Epithelial cell of proximal tubule (primary cell): ENCODE measurements at regions not wholly inside any gene's neighbourhood (a gene's known extent, or its start where the extent isn't known, plus 50 kb on each side); places are given as distances from the start of the nearest gene placed in this dataset.
A peak's percentile ranks its signal among the peaks of the same experiment; 100 is the strongest.

Experiments
- DNase-seq: peaks from one replicate; pipeline ENCODE4 v3.0.0-alpha.2; 2011; ENCODE audit warnings: low read depth
- H3K4me3 ChIP-seq: 2 replicates; pipeline ENCODE4 v1.5.1; 2011; ENCODE audit warnings: low read depth, mild to moderate bottlenecking, low read length
- CTCF ChIP-seq: conservative IDR thresholded peaks from 2 replicates; pipeline ENCODE4 v1.5.1; 2012; ENCODE audit warnings: low read depth, mild to moderate bottlenecking, low read length

DNA sequence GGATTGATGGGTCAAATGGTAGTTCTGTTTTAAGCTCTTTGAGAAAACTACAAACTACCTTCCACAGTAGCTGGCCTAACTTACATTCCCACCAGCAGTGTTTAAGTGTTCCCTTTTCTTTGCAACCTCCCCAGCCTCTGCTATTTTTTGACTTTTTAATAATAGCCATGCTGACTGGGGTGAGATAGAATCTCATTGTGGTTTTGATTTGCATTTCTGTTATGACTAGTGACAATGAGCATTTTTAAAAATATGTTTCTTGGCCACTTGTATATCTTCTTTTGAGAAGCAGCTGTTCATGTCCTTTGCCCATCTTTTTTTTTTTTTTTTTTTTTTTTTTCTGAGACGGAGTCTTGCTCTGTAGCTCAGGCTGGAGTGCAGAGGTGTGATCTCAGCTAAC lies 155.2 kb upstream of the BMPER start:
- DNase-seq = no peak
- no peak for TF ChIP-seq CTCF
- H3K4me3 ChIP-seq = no peak overlapping the region

DNA sequence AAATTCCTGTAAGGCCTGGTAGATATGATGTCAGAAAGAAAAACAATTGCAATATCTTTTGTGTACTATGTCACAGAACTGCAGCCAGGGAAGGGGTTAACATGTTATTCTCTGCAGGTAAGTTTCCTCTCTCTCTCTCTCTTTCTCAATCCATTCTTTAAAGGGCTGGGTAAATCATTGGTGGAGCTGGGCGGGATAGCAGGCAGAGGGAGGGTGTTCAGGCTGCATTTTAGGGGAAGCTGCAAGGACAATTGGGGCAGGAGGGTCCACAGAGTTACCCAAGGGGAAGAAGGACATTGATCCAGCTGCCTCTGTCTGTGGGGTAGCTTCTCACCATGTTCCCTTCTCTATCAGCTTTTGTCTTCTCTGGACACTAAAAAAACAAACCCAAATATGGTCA lies 153.9 kb upstream of the BMPER start:
- TF ChIP-seq CTCF = no peak
- no peak overlapping the region for H3K4me3 ChIP-seq
- no peak for DNase-seq

- no peak overlapping the region for H3K4me3 ChIP-seq
- DNase-seq = no peak
- no peak for TF ChIP-seq CTCF
Measured at GRCh38 chr7:33753881-33754525, 151.3 kb upstream of the BMPER start.

GRCh38 chr7:33754933-33755928 lies 150.1 kb upstream of the BMPER start:
- H3K4me3 ChIP-seq = no peak overlapping the region
- TF ChIP-seq CTCF = no peak
- no peak for DNase-seq

GRCh38 chr7:33757050-33757449 lies 148.3 kb upstream of the BMPER start:
- DNase-seq = no peak
- H3K4me3 ChIP-seq = no peak overlapping the region
- no peak for TF ChIP-seq CTCF

DNA sequence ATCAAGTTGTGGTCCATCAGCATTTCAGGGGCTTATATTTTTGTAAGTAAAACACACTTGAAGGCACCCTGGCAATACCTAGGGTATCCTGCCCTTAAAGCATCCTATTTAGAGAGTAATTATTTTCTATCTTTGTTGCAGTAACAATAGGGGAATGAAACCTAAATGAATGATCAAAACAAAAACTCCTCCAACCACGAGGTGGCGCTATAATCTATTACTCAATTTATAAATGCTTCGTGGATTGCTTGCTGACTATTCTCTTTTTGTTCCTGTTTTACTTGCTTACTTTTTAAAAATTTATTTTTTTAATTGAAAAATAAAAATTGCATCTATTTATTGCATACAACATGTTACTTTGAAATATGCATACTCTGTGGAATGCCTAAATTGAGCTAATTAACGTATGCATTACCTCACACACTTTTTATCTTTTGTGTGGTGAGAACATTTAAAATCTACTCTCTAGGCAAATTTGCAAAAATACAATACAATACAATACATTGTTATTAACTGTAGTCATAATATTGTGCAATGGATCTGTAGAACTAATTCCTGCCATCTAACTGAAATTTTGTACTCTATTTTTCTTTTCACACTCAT lies 147.7 kb upstream of the BMPER start:
- TF ChIP-seq CTCF = peak; percentile 61
- DNase-seq = no peak

More for the DNA sequence above, 147.7 kb upstream of the BMPER start:
- no peak overlapping the region for H3K4me3 ChIP-seq
